ENCODE measurements at regions not wholly inside any gene's neighbourhood (a gene's known extent, or its start where the extent isn't known, plus 50 kb on each side); places are given as distances from the start of the nearest gene placed in this dataset.

GRCh38 chr4:33658971-33659370 is 2585.3 kb downstream of the ARAP2 start:
- TF ChIP-seq ZNF302 (CRISPR knock-in tag; IDR thresholded peaks at IDR 0.05) (no peak), USF2 (IDR thresholded peaks at IDR 0.05) (no peak), CBX2 (IDR thresholded peaks at IDR 0.05; ENCODE audit: borderline replicate concordance, low read depth) (no peak)
- CTCF ChIA-PET, result no interaction called here
- POLR2A ChIA-PET, result no interaction called here
- no peak overlapping the region for H3K27ac ChIP-seq
- H3K9me3 ChIP-seq, result no peaks in the 10 kb centered on the region
- H3K4me2 ChIP-seq, result no peak overlapping the region
- DNase-seq (ENCODE audit: low read depth in 1 of 2, low spot score in 1 of 2) (no peak), FAIRE-seq (no peak), ATAC-seq (no peak)
- WGBS (ENCODE audit: missing lambda C conversion rate), result 59% methylated on average over 3 of the region's 3 CpGs
- no peak overlapping the region for H3K4me3 ChIP-seq
- no peaks in the 10 kb centered on the region for H3K4me1 ChIP-seq

- Histone ChIP-seq H3K4me1 (no peaks in the 10 kb centered on the region), H3K9me3 (no peaks in the 10 kb centered on the region), H3K4me3 (no peak overlapping the region), H3K27ac (no peak overlapping the region), H3K4me2 (no peak overlapping the region)
- ChIA-PET CTCF (no interaction called here), POLR2A (no interaction called here)
- DNase-seq (ENCODE audit: low read depth in 1 of 2, low spot score in 1 of 2) (no peak), FAIRE-seq (no peak), ATAC-seq (no peak)
- TF ChIP-seq HMGXB4 (CRISPR knock-in tag; IDR thresholded peaks at IDR 0.05; ENCODE audit: borderline replicate concordance), result no peak
- TF ChIP-seq USF2 (IDR thresholded peaks at IDR 0.05), result no peak
- no peak for TF ChIP-seq FOSB (CRISPR knock-in tag; IDR thresholded peaks at IDR 0.05)
- TF ChIP-seq CTCF (IDR thresholded peaks at IDR 0.05), result no peak
- no peak for TF ChIP-seq E2F6 (IDR thresholded peaks at IDR 0.05; ENCODE audit: borderline replicate concordance, low read depth)
- TF ChIP-seq MAFK (IDR thresholded peaks at IDR 0.05; ENCODE audit: partially characterized antibody), result peak; percentile 56
- no peak for TF ChIP-seq CBX2 (IDR thresholded peaks at IDR 0.05; ENCODE audit: borderline replicate concordance, low read depth)
These were observed 2582.7 kb downstream of the ARAP2 start for GRCh38 chr4:33661636-33662035.

- peak; percentile 17 for TF ChIP-seq MAFK (IDR thresholded peaks at IDR 0.05; ENCODE audit: partially characterized antibody)
- TF ChIP-seq JUNB (IDR thresholded peaks at IDR 0.05), result no peak
- Histone ChIP-seq H3K9me3 (no peaks in the 10 kb centered on the region), H3K4me1 (no peaks in the 10 kb centered on the region), H3K27ac (no peak overlapping the region), H3K4me3 (no peak overlapping the region), H3K4me2 (no peak overlapping the region)
- FAIRE-seq, result no peak
- ChIA-PET CTCF (no interaction called here), POLR2A (no interaction called here)
- no peak for ATAC-seq
- WGBS (ENCODE audit: missing lambda C conversion rate), result 32% methylated on average over 1 of the region's 1 CpG
- no peak for DNase-seq (ENCODE audit: low read depth in 1 of 2, low spot score in 1 of 2)
These were observed 2558.4 kb downstream of the ARAP2 start for GRCh38 chr4:33685939-33686338.

GRCh38 chr4:33696041-33696440 is 2548.3 kb downstream of the ARAP2 start:
- ATAC-seq, result no peak
- Histone ChIP-seq H3K4me1 (no peaks in the 10 kb centered on the region), H3K4me2 (no peak overlapping the region), H3K9me3 (0 out of 3 replicates have a peak, but pooled peaks cover 3% of the 10 kb centered on the region), H3K27ac (no peak overlapping the region), H3K4me3 (no peak overlapping the region)
- ChIA-PET POLR2A (no interaction called here), CTCF (no interaction called here)
- no peak for TF ChIP-seq RARB (CRISPR knock-in tag; IDR thresholded peaks at IDR 0.05)
- no peak for FAIRE-seq
- no peak for DNase-seq (ENCODE audit: low read depth in 1 of 2, low spot score in 1 of 2)
